ENCODE measurements at regions not wholly inside any gene's neighbourhood (a gene's known extent, or its start where the extent isn't known, plus 50 kb on each side); places are given as distances from the start of the nearest gene placed in this dataset.

- TF ChIP-seq CTCF (conservative IDR thresholded peaks at IDR 0.05 in 1 of 2, IDR thresholded peaks at IDR 0.05 in 1 of 2; ENCODE audit: extremely low read depth in 1 of 2, insufficient read depth in 1 of 2, low read depth in 1 of 2, low read length in 2 of 2) (no peak), EZH2 (IDR thresholded peaks at IDR 0.05; ENCODE audit: borderline replicate concordance, low read length) (no peak)
These were observed 622.6 kb downstream of the KCNJ2 start for GRCh38 chr17:70791748-70792443.

Data from mammary epithelial cell (primary cell).